Liver (tissue), 3 donors: ENCODE measurements at regions not wholly inside any gene's neighbourhood (a gene's known extent, or its start where the extent isn't known, plus 50 kb on each side); places are given as distances from the start of the nearest gene placed in this dataset.

Experiments
- CTCF ChIP-seq: fragments of 150-350 bp; IDR thresholded peaks from 2 replicates; pipeline ENCODE4 v1.5.1; 2017; ENCODE audit warnings: improper control_type of control experiment, low read depth, low read length; ENCODE audit not compliant: missing input control
- EGR1 ChIP-seq, 2 donors: IDR thresholded peaks; 2 replicates each; pipeline ENCODE4 v1.6.1; 2016 to 2018; ENCODE audit warnings: antibody characterized with exemption in 2 of 2, low read depth in 2 of 2
- FOXA2 ChIP-seq: IDR thresholded peaks from 2 replicates; pipeline ENCODE4 v1.6.1; 2016; ENCODE audit warnings: antibody characterized with exemption
- GABPA ChIP-seq, 2 donors: IDR thresholded peaks in 1 of 2; conservative IDR thresholded peaks in 1 of 2; 2 replicates each; pipeline ENCODE4 v1.6.1; 2016; ENCODE audit warnings: antibody characterized with exemption in 2 of 2, mild to moderate bottlenecking in 1 of 2, moderate library complexity in 1 of 2
- HNF4A ChIP-seq, 2 donors: conservative IDR thresholded peaks; 2 replicates each; pipeline ENCODE4 v1.6.1; 2016; ENCODE audit warnings: antibody characterized with exemption in 2 of 2, mild to moderate bottlenecking in 2 of 2
- JUND ChIP-seq, 2 donors: IDR thresholded peaks; 2 replicates each; pipeline ENCODE4 v1.6.1; 2016; ENCODE audit warnings: antibody characterized with exemption in 2 of 2
- MAX ChIP-seq: IDR thresholded peaks from 2 replicates; pipeline ENCODE4 v1.6.1; 2016; ENCODE audit warnings: antibody characterized with exemption
- NR2F2 ChIP-seq: IDR thresholded peaks from 2 replicates; pipeline ENCODE4 v1.6.1; 2016; ENCODE audit warnings: antibody characterized with exemption
- RAD21 ChIP-seq, 2 donors: IDR thresholded peaks; 2 replicates each; pipeline ENCODE4 v1.6.1; 2016; ENCODE audit warnings: antibody characterized with exemption in 2 of 2, mild to moderate bottlenecking in 2 of 2
- REST ChIP-seq: IDR thresholded peaks from 2 replicates; pipeline ENCODE4 v1.6.1; 2016; ENCODE audit warnings: antibody characterized with exemption, mild to moderate bottlenecking
- SP1 ChIP-seq: IDR thresholded peaks from 2 replicates; pipeline ENCODE4 v1.6.1; 2018; ENCODE audit warnings: antibody characterized with exemption, mild to moderate bottlenecking
- TAF1 ChIP-seq: conservative IDR thresholded peaks from 2 replicates; pipeline ENCODE4 v1.6.1; 2016; ENCODE audit warnings: antibody characterized with exemption, mild to moderate bottlenecking
- YY1 ChIP-seq: IDR thresholded peaks from 2 replicates; pipeline ENCODE4 v1.6.1; 2016; ENCODE audit warnings: antibody characterized with exemption, mild to moderate bottlenecking
- ZBTB33 ChIP-seq: IDR thresholded peaks from 2 replicates; pipeline ENCODE4 v1.6.1; 2016; ENCODE audit warnings: antibody characterized with exemption
- donor health status: healthy.
- donor health status: healthy.

GRCh38 chr18:56315363-56315762 lies 323.0 kb downstream of the TXNL1 start:
- TF ChIP-seq CTCF (no peak), YY1 (no peak), RAD21 (IDR thresholded peaks at IDR 0.05) (no peak), EGR1 (IDR thresholded peaks at IDR 0.05; ENCODE audit: low read depth in 2 of 2) (no peak), REST (no peak), MAX (no peak), FOXA2 (no peak), TAF1 (no peak), GABPA (IDR thresholded peaks at IDR 0.05 in 1 of 2, conservative IDR thresholded peaks at IDR 0.05 in 1 of 2) (no peak), SP1 (no peak), NR2F2 (no peak), ZBTB33 (no peak), JUND (IDR thresholded peaks at IDR 0.05) (no peak), HNF4A (conservative IDR thresholded peaks at IDR 0.05) (no peak)
